Myocyte (in vitro differentiated cells): ENCODE measurements at regions not wholly inside any gene's neighbourhood (a gene's known extent, or its start where the extent isn't known, plus 50 kb on each side); places are given as distances from the start of the nearest gene placed in this dataset.
"Not testable (repeated sequence)": the region's sequence is repeated elsewhere in the genome, so short reads cannot be mapped to it uniquely, and the experiment has no call there.

Source experiments
- DNase-seq: peaks from one replicate; pipeline ENCODE4 v3.0.0-alpha.2; 2012; ENCODE audit warnings: low read depth

DNA sequence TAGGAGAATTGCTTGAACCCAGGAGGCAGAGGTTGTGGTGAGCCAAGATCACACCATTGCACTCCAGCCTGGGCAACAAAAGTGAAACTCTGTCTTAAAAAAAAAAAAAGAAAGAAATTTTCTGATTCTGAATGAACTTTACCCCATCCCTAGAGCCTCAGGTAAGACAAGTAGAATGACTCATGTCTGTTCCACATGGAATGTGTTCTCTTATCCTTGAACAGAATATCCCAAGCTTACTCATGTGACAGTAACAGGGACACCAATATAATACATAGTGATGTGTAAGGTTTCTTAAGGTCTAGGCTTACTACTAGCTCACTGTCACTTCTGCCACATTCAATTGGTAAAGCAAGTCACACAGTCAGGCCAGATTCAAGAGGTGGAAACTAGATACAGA is 219.6 kb upstream of the BTBD3 start:
- DNase-seq, result no peak

DNA sequence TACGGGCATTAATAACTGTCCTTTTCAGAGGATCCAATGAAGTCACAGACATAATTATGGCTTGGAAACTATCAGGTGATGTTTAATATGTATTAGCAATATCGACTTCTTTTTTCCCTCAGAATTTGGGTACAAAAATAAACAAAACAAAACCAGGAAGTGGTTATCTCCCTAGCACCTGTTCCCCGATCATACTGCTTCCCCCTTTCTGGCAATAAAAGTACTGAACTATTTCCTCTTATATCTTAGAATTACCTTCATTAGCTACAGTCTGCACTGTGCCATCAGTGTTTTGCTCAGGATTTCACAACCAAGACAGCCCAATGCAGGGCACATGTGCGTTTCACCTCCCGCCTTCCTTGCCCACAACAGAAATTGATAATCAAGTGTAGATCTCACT is 216.9 kb upstream of the BTBD3 start:
- DNase-seq, result no peak

DNA sequence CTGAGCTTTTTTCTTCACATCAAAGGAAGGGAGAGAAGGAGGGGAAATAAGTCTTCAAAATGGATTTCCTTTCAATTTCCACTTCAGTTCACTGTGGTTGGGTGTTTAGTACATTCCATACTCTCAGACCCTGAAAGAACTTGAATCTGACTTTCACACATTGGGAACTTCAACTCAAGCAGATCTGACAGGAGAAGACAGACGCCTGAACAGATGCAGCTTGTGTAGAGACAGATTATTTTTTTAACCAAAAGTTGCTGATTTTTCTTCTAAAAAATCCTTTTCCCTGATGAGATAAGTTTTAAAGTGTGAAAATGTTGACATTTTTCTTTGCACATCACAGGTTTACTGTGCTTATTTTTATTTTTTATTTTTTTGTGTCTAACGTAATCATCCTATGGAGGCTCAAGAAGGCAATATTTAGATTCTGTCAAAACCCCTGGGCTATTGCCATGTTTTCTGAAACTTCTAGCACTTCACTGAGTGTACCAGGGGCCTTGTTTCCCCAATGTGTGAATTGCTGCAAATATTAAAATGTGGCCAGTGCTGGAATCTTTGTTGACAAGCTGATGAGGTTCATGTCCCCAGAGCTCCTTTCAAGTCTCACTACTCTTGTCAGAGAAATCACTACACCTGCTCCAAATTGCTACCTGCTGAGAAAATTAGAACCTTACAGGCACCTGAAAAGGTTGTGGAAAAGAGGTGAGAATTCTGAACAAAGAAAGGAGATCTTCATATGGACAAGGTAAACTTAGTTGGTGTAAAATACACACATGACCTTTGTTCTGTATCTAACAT is 214.8 kb upstream of the BTBD3 start:
- DNase-seq, result no peak

DNA sequence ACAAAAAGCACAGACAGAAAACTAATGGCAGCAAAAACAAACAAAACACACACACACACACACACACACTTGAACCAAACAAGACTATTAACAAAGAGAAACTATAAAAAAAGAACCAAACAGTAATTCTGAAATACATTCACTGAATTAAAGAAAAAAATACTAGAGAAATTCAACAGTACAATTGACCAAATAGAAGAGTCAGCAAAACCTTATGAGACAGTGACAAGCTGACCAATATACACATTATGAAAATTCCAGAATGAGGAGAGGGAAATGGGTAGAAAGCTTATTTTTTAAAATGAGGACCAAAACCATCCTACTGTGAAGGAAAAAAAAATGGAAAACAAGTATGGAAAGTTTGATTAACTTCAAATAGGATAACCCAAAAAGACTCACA is 212.2 kb upstream of the BTBD3 start:
- DNase-seq, result no peak

DNA sequence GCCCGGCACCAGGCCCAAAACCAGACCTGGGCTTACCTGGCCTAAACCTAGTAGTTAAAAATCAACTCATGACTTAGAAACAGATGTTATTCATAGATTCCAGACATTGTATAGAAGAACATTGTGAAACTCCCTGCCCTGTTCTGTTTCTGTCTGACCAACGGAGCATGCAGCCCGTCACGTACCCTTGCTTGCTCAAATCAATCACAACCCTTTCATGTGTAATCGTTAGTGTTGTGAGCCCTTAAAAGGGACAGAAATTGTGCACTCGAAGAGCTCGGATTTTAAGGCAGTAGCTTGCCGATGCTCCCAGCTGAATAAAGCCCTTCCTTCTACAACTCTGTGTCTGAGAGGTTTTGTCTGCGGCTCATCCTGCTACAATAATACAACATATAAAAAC is 209.5 kb upstream of the BTBD3 start:
- not testable (repeated sequence) for DNase-seq

DNA sequence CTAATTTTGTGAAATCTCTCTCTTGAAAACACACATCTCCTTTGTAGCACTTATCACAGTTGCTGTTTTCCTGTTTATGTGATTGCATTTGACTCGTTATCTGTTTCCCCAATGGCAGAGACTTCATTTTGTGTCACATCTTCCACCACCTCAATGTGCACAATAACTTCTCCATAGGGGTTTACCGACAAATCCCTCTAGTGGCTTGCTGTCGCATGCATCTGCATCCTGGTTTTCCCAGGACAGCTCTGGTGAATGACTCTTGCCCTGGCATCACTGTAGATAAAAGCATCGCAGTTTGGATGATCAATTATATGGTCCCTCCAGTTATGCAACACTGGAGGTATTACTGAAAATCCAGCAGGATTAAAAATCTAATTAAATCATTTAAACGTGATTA is 206.5 kb upstream of the BTBD3 start:
- no peak for DNase-seq

DNA sequence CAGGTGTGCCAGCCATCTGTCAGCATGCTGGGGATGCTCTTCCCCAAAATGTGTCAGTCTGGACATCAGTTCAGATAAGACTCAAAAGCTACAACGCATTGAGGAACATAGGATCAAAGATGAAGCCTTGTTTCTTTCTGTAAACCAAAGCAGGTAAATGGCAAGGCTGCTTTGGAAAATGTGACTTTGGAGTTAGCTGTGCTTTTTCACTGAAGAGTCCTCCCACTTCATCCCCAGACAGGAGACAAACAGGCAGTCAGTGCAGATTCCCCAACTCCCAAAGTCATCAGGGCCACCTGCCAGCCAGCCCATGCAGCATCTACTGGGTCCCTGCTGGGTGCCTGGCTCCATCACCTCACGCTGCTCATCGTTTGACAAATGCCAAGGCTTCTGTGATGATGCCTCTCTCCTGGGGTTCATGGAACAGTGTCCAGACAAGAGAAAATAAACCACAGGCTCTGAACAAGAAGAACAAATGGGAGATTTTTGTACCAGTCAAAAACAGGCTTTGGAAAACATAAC is 205.0 kb upstream of the BTBD3 start:
- no peak for DNase-seq

DNA sequence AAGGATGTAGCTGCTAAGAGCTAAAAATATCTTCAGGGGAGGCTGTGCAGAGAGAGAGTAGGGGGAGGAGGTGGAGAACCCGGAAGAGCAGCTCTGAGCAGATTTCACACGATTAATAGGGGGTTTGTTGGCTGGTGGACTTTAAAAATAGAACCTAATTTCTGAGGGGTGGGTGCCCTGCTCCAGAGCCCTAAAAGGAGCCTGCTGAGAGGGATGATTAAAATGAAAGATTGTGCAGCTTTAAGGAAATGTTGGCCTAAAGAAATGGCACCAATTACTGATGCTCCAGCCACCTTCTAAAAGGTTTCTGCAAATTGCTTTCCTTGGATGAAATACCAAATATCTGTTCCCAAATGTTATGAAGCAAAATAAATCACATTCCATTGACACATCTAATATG is 202.8 kb upstream of the BTBD3 start:
- DNase-seq, result no peak

DNA sequence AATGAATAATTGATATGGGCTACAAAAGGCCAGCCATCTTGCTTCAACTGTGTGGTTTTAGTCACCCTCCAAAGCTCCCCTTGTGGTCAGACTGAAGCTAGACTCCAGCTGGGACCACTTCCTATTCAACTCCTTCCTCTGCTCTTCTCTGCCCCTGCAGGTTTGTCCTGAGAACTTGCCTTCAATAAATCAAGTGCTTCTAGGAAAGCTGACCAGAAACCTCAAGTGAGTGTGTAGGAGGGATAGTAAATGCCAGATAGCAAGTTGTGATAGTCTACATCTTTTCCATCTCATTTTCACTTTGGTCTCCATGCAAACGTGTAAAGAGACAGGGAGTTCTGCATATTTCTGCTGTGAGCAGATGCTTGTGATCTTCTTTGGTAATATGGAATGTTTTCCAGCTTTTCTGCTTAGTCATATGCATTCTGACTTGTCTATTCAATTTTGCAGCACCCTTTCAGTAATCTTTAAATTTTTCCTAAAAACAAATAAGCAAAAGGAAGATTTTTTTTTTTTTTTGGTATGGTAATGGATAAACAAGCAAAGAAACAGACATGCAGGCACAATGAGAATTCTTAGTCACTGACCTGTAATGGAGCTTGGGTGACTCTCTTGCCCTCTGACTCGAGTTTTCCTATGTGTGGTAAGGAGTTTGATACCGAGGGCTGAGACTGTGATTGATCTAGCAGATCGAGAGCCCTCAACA is 201.3 kb upstream of the BTBD3 start:
- DNase-seq, result peak; percentile 74

DNA sequence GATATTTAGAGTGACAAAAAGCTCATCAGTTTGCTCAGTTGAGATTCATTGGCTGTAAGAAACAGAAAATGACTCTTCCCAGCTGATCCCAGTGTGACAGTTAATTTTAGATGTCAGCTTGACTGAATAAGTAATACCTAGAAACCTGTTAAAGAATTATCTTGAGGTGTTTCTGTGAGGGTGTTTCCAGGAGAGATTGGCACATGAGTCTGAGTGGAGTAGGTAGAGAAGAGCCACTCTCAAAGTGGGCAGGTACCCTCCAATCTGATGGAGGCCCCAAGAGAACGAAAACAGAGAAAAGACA is 200.8 kb upstream of the BTBD3 start:
- DNase-seq, result no peak

DNA sequence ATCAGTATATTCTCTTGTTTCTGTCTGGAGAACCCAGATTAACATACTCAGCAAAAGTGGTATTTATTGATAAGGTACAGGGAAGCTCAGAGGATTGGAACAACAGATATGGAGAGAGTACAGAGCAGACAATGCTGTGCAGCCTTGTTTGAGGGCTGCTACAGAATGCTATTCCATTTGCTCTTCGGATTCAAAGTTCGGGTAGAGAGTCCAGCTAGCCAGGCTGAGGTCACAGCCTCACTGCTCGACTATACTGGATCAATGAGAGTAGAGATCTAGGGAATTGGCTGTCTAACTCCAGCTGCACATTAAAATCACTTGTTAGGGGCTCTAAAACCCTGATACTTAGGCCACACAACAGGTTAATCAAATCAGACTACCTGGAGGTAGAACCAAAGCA is 200.1 kb upstream of the BTBD3 start:
- DNase-seq, result no peak

DNA sequence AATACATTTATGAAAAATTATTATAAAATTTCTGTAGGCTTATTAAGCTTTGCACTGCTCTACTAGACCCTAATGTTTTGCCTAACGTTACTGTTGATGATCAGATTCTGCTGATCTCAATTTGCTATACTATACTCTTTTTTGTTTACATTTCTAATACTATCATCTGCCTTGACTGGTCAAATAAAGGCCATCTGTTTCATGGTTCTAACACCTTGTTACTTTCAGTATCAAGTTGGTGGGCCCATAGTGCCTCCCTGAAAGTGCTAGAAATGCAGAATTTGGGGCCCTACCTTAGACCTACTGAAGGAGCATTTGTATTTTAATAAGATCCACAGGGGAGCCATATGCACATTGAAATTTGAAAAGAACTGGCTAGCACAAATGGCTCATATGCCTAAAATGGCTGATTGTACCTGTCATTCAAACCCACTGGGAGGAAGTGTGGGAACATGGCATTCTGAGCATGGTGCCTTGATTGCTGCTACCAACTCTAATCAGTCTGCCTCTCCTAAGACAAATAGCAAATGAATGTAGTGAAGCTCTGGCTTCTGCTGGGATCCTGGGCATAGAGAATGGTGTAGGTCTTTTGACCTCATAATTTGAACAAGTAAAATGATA is 199.1 kb upstream of the BTBD3 start:
- no peak for DNase-seq

DNA sequence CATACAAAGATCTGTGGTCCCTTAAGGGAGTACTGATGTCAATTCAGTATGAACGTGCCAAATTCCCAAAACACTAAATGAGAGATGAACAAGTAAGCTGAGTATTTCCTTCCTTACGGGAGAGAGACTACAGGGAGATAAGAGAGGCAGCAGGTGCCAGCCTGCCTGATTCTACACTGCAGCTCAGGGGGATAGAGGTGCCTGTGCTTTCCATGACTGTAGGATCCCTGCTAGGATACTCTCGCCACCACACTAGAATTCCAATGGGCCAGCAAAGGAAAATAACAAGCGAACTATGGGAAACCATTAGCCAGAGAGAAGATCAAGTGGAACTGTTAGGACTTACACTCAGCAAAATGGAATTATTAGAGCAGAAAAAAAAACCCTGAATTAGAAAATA is 198.5 kb upstream of the BTBD3 start:
- no peak for DNase-seq

DNA sequence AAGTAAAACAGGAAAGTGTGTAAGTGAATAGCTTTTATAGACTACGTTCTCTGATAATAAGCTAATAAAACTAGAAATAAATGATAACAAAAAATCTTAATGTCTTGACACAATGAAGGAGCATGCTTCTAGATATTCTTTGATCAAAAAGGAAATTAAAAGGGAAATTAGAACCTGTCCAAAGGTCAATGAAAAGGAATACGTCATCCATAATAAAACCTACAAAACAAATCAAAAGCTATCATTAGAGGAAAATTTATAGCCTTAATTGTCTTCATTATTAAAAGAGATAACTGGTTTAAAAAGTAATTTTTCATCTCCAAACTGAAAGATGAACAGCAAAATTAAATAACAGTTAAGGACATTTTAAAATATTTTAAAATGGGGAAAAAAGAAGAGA is 196.3 kb upstream of the BTBD3 start:
- no peak for DNase-seq

DNA sequence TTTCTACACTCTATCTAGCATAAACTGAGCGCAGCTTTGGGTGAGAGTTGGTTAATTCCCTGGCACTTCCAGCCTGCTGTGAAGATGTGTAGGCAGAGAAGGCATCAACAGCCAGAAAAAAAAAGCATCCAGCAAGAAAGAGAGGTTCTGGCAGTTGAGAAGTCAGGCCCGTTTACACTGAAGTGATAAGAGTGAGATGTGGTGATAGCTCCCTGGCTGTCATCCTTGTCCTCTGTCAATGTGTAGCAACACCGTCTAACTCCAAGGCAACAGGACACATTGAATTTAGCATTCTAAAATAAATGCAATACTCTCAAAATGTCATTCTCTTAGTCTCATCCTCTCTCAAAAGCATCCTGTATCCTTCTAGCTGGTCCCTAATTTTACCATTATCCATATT is 193.6 kb upstream of the BTBD3 start:
- no peak for DNase-seq

DNA sequence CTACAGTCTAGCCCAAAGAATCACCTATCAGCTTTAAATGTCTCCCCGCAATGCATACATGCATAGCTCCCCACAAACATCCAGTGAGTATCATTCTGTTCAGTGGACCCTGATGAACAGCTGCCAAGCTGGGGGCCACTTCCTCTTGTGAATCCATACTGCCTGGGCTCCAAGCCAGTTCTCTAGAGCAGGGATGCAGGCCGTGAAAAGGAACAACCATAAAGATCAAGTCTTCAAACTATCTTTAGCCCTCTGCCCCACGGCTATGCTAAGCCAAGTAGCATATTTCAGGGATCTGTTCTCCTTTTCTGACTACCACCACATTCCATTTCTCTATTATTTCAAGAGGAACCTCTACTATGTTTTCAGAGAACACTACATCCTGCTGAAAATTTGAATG is 191.7 kb upstream of the BTBD3 start:
- DNase-seq, result no peak

DNA sequence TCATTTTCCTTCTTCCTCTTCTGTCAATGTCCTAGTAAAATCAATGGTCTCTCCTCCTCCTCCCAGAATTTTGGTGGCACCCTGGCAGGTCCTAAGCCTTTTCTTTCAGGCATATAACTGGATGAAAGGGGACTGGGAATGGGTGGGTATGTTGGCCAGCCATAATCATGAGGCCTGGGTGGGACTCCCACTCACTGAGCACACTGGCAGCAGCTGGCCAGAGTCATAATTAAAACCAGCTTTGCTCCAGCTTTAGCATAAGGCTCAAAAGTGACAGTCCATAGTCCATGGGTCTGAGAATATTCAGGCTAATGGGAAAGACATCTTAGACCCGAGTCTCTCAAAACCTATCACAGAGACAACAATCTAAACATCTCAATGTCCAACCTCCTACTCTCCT is 190.0 kb upstream of the BTBD3 start:
- no peak for DNase-seq

DNA sequence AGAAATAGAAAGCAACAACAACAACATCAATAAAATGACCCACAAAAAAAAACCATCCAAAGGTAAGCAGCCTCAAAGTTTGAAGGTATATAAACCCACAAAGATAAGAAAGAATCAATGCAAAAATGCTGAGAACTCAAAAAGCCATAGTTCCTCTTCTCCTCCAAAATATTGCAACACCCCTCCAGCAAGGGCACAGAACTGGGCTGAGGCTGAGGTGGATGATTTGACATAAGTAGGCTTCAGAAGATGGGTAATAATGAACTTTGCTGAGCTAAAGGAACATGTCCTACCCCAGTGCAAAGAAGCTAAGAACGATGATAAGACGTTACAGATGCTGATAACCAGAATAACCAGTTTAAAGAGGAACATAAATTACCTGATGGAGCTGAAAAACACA is 188.8 kb upstream of the BTBD3 start:
- no peak for DNase-seq

DNA sequence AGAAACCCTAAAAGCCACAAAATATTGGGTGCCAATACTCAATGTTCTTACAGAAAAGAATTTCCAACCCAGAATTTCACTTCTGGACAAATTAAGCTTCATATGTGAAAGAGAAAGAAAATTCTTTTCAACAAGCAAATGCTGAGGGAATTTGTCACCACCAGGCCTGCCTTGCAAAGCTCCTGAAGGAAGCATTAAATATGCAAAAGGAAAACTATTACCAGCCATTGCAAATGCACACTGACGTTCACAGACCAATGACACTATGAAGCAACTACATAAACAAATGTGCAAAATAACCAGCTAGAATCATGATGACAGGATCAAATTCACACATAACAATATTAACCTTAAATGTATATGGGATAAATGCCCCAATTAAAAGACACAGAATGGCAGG is 187.9 kb upstream of the BTBD3 start:
- no peak for DNase-seq

DNA sequence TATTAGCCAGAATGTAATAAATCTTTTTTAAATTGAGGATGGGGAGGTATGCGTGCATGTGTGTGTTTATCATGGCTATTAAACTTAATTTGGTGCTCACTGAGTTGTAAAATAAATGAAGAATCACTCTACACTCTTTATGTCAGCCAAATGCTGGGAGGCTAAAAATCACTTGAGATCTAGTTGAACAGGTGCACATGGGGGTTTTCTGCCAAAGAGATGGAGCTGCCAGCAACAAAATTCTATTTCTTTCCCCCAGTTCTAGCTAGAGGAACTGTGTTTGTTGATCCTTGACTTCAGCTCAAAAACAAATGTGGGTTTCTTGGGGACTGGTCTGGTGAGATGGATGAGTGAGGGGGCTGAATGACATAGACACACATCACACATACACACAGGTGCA is 183.3 kb upstream of the BTBD3 start:
- DNase-seq, result no peak

DNA sequence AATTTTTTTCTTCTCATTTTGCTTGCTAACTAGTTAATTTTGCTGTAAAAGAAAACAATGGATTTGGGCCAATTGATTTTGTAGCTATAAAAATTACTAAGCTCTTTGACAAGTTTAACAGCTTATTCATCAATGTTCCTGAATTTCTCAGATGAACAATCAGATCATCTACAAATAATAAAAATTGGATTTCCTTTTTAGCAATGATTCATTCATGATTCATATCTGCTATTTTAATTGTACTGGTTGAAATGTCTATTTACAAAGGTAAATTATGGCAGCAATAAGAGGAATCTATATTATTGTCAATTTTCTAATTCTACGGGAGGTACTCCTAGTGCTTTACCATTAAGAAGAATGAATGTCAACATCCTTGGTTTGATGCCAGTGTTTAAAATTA is 178.8 kb upstream of the BTBD3 start:
- no peak for DNase-seq

DNA sequence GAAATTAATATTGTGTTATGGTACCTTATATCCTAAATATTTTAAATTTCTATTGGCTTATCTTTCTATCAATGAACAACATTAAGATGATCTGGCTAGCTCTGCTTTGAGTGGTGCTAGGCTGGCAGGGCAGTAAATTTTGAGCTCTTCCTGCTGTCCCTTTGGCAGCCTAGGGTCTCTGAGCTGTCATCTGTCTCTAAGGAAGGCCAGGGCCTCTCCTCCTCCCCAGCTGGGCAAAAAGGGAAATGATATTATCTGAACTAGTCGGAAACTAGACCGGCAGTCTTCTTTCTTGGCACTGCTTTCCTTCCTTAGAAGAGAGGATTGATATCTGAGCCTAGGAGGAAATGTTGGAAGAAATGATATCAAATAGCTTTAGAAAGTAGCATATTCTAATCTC is 176.7 kb upstream of the BTBD3 start:
- DNase-seq, result no peak

DNA sequence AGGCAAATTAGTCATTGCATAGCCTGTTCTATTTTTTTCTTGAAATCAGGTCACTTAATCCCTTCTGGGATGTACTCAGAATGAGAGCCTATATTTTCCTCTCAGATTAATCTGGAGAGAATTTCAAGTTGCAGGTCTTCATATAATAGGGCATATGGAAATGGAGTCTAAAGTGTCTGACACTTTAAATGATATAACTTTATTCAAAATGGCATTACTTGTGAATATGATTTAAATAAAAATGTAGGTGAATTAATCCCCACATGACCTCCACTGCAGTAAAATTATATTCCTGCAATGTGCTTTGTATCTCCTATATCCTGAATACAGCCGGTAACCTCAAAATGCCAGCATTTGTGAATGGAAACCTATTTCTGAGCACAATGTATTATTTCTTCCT is 172.5 kb upstream of the BTBD3 start:
- no peak for DNase-seq
